Central memory CD4-positive, alpha-beta T cell (primary cell): ENCODE measurements at regions not wholly inside any gene's neighbourhood (a gene's known extent, or its start where the extent isn't known, plus 50 kb on each side); places are given as distances from the start of the nearest gene placed in this dataset.
"Not testable (repeated sequence)": the region's sequence is repeated elsewhere in the genome, so short reads cannot be mapped to it uniquely, and the experiment has no call there.

Source experiments
- DNase-seq: peaks from one replicate; pipeline ENCODE4 v3.0.0; 2022

DNA sequence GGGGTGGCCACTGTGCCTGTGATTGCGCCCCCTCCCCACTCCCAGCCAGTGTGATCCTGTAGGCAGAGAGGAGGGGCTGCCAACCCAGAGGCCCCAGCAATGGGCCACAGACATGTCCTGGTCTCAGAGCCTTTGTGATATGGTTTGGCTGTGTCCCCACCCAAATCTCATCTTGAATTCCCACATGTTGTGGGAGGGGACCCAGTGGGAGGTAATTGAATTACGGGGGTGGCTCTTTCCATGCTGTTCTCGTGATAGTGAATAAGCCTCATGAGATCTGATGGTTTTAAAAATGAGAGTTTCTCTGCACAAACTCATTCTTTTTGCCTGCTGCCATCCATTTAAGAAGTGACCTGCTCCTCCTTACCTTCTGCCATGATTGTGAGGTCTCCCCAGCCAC is 56.8 kb upstream of the ZNF469 start:
- DNase-seq: no peak

DNA sequence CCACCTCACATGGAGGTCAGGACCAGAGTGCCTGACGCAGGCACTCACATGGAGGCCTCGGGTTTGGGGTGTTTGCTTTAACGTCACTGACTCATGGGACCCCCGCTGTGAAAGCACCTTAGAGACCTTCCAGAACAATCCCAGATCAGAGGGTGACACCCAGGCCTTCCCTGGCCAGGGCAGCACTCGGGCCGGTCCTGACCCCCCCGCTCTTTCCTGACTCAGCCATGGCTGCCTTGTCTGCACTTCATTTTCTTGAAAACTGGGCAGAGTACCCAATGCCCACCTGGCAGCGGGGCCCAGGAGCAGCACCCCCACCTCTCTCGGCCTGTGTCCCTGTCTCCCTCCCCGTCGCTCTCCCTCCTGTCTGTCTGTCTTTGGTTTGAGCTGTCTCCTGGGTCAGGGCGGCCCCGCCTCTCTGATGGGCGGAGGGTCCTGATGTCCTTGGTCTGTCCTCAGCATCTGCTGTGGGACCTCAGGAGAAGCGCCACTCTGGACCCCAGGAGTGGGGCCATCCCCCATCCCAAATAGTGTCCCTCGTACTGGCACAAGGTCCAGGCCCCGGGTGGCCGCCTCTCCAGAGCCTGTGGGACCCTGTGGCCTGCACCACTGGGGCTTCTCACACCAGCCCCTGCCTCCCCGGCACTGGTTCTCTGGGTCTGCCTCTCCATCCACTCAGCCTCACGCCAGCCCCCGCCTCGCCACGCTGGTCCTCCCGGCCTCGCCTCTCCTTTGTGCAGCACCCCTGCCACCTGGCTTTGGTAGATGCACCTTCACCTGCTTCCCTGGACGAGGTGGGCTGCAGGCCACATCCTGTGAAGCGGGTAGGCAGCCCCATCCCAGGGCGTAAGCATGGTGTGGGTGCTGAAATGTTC is 55.9 kb upstream of the ZNF469 start:
- no peak for DNase-seq

DNA sequence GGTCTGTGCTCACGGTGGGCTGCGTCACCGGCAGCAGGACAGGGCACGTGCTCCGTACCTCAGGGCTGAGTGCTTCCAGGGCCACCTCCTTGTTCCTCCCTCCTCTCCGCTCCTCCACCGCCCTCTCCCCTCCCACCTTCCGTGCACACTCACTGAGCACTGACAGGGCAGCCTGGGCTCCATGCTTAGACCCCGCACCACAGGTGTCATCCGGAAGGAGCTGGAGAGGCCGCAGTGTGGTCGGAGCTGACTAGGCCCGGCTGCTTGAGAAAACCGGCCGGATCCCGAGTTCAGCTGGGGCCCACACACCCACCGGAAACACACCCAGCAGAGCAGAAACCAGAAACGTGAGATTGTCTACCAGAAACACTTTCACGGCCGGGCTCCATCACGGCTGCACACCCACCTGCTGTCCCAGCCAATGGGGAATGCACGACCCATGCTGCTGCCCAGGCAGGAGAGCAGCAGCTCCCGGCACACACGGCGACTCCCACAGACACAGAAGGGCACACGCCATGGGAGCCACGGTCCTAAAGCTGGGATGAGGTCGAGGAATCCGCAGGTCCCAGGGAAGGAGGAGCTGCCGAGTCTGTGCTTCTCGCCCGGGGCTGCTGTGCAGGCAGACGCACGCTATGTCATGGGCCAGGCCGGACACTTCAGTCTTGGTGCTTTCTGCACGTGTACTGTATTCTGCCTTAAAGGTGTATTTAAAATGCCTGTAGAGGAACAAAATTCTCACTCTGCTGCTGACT is 55.0 kb upstream of the ZNF469 start:
- no peak for DNase-seq

DNA sequence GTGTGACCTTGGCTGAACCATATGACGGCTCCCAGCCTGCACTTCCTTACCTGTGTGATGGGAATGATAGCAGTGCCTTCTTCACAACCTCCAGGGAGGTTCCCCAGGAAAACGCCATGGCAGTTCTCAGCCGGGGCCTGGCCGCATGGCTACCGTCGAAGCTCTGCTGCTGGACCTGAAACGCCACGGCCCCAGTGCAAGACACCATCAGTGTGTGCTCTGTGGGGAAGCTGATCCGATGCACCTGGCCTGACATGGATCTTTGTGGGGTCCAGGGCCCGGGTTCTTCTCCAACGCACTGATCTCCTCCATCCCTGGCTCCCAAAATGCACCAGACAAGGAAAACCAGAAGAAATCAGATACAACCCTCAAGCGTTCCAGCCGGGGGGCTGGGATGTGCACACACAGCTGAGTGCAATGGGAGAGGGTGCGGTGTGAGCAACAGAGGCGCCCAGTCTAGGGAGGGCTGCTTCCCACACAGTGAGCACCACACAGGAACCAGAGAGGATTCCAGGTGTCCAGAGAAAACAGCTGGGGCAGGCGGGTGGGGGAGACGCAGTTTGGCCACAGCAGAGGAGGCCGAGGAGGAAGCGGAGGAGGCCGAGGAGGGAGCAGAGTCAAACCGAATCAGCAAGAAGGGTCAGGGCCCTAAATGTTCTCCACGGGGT is 54.3 kb upstream of the ZNF469 start:
- DNase-seq: no peak

DNA sequence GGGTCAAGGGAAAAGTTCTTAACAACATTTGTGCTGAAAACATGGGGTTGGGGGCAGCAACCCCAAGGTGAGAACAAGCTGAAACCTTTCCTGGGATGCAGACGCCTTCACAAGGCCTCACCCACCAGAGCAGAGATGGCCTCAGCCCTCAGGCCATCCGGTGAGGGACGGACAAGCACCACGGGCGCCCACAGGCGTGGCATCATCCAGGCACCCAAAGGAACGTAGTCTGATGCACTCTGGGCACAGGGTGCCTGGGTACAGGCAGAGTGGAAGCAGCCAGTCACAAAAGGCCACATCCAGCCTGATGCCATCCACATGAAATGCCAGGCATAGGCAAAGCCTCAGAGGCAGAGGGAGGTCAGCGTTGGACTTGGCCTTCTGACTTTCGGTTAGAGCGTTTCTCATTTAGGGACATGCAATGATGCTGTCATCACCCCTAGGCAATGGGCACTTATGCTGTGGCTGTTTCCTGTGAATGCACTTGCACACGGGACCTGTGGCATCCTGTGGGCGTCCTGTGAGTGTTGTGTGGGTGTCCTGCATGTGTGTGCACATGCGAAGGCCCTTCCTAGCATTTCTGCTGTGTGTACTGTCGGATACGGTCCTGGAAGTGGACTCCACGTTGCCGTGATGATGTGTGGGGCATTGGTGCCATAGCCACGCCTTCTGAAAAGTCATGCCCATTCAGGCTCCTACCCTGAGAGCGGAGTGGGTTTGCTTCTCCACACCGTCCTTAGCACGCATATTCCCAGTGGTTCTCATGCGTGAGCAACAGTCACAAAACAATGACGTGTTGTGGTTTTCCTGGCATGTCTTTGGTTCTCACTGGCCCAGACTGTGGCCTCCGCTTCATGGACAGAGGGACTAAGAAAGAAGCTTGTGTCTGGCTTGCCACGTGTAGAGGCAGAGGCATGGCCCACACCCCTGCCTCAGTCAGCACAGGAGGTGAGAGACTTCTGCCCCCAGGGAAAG is 52.7 kb upstream of the ZNF469 start:
- DNase-seq: no peak

DNA sequence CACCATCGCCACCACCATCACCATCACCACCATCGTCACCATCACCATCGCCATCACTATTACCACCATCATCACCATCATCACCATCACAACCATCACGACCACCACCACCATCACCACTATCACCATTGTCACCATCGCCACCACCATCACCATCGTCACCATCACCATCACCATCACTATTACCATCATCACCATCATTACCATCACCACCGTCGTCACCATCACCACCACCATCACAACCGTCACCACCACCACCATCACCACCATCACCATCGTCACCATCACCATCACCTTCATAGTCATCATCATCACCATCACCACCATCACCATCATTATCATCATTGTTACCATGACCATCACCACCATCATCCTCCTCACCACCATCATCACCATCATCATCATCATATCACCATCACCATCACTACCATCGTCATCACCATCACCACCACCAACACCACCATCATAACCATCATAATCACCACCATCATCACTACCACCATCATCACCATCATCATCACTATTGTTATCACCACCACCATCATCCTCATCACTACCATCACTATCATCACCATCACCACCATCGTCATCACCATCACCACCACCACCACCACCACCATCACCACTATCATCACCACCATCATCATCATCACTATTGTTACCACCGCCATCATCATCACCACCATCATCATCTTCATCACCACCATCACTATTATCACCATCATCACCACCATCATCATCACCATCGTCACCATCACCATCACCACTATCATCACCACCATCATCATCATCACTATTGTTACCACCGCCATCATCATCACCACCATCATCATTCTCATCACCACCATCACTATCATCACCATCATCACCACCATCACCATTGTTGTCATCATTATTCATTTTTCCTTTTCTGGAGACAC is 51.5 kb upstream of the ZNF469 start:
- no peak for DNase-seq

DNA sequence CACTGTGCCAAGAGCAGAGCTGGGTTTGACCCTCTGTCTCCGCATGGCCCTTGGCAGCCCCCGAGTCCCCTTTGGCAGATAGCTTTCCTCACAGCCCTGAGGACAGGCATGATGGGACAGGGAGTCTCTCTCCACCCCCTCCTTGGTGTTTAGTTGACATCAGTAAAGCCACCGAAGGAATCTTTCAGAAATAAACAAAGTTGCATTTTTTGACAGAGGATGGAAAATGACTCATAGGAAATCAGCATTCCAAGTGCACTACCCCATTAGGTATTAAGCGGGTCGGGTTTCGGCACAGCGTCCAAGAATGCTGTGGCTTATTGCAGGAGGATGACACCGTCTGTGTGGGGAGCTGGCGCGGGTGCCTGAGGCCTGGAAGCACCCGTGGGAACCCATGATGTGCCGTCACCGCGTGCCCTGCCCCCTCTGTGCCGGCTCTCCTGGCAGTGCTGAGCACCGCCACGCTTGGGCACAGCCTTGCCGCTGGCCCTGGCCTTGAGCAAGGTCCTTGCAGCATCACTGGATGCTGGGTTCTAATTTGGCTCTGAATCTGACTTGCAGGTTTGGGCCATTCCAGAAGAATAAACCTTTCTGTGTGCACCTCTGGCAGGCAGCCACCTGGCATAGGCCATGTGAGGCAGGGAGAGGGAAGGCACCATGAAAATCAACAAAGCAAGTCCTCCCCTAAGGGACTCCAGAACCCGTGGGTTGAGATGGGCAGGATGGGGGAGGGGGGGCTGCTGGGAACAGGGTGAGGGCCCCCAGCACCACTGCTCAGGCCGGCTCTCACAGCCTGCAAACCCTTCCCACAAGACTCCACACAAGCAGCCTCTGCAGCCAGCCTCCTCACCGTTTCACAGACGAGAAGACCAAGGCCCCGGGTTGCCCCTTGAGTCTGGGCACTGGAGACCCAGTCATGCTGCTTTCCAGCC is 50.5 kb upstream of the ZNF469 start:
- no peak for DNase-seq

DNA sequence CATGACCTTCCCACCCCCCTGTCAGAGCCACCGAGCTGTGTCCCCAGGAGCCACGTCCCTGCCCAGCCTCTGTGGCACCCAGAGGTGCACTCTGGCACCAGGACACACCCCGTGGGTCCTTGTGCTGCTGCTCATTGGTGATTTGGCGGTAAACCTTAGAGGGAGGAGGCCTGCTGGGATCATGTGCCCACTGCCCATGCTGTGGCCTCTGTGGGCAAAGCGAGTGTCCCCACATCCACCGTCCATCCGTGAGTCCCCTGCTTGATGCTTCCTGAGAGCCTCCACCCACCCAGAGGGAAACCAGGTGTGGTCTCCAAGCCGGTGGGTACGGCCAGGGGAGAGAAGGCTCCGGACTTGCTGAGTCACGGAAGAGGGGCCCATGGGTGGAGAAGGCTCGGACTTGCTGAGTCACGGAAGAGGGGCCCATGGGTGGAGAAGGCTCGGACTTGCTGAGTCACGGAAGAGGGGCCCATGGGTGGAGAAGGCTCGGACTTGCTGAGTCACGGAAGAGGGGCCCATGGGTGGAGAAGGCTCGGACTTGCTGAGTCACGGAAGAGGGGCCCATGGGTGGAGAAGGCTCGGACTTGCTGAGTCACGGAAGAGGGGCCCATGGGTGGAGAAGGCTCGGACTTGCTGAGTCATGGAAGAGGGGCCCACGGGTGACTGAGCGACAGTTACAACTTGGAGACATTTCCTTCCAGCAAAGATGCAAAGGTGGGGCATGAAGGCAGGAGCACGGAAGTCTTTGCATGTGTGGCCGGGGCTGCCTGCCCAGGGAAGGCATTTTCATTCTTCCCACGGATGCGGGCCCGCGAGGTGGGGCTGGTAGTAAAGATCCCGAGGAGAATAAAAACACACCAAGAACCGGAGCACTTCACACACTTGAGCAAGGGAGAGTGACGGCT is 49.6 kb upstream of the ZNF469 start:
- DNase-seq: not testable (repeated sequence)
